ENCODE measurements at regions not wholly inside any gene's neighbourhood (a gene's known extent, or its start where the extent isn't known, plus 50 kb on each side); places are given as distances from the start of the nearest gene placed in this dataset.

DNA sequence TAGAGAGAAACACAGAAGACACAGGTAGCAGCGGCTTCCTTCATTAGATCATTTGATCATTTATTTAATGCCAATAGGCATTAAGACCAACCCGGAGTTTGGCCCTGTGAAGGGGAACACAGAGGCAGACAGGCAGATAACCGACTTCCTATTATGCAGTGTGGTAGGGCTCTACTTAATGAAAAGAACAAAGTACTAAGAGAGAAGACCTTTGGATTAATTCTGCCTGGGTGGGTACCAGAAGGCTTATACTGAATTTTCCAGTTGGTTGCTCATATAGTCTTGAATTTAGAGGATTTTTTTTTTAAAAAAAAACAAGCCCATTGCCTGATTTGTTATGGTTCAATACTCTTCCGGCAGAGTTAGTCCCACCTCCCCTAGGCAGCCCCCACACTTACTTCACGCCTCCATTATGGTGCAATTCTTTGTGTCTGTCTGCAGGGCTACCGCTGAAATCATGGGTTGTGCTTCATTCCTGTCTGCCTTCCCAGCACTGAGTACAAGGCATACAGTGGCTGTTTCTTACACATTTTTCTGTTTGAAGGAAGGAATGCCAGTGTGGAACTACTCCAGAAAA is 244.3 kb upstream of the APCDD1 start:
- Histone ChIP-seq H3K27me3 (no peaks in the 10 kb centered on the region), H3K9me3 (no peaks in the 10 kb centered on the region), H3K36me3 (no peaks in the 10 kb centered on the region), H3K4me3 (no peak overlapping the region), H3K27ac (no peak overlapping the region), H3K4me1 (peaks cover 9 to 16% (median 10%) of the 10 kb centered on the region in 4 donors)
- DNase-seq (no peak), ATAC-seq (ENCODE audit: low FRiP score in 2 of 2) (no peak)
- WGBS, 2 donors: 76 to 84% methylated on average over 6 of the region's 6 CpGs
- TF ChIP-seq POLR2AphosphoS5 (IDR thresholded peaks at IDR 0.05): no peak
- TF ChIP-seq, protein P1, sequence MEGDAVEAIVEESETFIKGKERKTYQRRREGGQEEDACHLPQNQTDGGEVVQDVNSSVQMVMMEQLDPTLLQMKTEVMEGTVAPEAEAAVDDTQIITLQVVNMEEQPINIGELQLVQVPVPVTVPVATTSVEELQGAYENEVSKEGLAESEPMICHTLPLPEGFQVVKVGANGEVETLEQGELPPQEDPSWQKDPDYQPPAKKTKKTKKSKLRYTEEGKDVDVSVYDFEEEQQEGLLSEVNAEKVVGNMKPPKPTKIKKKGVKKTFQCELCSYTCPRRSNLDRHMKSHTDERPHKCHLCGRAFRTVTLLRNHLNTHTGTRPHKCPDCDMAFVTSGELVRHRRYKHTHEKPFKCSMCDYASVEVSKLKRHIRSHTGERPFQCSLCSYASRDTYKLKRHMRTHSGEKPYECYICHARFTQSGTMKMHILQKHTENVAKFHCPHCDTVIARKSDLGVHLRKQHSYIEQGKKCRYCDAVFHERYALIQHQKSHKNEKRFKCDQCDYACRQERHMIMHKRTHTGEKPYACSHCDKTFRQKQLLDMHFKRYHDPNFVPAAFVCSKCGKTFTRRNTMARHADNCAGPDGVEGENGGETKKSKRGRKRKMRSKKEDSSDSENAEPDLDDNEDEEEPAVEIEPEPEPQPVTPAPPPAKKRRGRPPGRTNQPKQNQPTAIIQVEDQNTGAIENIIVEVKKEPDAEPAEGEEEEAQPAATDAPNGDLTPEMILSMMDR (IDR thresholded peaks at IDR 0.05): no peak

DNA sequence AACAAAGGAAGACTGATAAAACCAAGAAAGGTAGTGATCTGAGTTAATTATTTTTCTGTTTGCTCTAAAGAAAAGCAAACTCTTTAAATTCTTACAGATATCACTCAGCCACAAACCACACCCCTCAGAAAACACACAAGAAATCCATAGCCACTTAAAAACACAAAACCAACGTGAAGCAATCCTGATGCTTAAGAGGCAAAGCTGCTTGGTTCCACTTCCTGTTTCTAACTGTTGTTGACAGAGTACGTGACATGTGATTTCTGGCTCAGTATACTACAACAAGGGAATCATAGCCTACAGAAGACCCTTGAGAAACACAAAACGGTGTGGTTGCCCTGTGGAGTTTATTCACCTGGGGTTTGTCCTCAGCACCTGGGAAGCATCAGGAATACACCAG is 240.9 kb upstream of the APCDD1 start:
- Histone ChIP-seq H3K9me3 (no peaks in the 10 kb centered on the region), H3K27ac (peak overlapping the region in 3 of 4 donors; percentile 16 to 46 (median 44)), H3K27me3 (no peaks in the 10 kb centered on the region), H3K4me1 (peaks cover 9 to 16% (median 10%) of the 10 kb centered on the region in 4 donors), H3K36me3 (no peaks in the 10 kb centered on the region), H3K4me3 (no peak overlapping the region)
- DNase-seq: peak in 1 of 2 donors; percentile 59
- TF ChIP-seq EP300 (IDR thresholded peaks at IDR 0.05) (peak in 2 of 4 donors; percentile 14 to 83), POLR2AphosphoS5 (IDR thresholded peaks at IDR 0.05) (peak; percentile 12 to 54)
- TF ChIP-seq, protein P1 (IDR thresholded peaks at IDR 0.05): no peak
- peak; percentile 82 to 86 for ATAC-seq (ENCODE audit: low FRiP score in 2 of 2)
- WGBS, 2 donors: 3 to 16% methylated on average over 3 of the region's 3 CpGs

DNA sequence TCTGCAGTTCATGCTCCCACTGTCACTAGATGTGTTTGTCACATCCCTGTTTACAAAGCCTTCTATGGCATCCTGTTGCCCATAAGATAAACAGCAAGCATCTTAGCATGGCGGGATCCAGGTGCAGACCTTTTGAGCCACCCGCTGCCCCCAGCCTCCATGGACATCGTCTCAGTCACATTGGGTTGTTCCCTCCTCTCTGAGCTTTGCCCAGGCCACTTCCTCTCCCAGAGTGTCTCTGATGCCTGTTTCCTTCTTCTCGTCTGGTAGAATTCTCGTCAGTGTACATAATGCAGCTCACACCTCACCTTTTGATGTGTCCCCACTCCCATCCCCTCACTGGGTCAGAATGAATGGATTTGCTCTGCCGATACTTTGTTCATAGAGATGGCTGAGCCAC is 239.0 kb upstream of the APCDD1 start:
- peaks cover 0 to 10% (median 0%) of the 10 kb centered on the region in 4 donors for H3K9me3 ChIP-seq
- H3K36me3 ChIP-seq: no peaks in the 10 kb centered on the region
- DNase-seq: no peak
- peaks cover 9 to 16% (median 10%) of the 10 kb centered on the region in 4 donors for H3K4me1 ChIP-seq
- H3K27me3 ChIP-seq: no peaks in the 10 kb centered on the region
- WGBS, 2 donors: 70 to 77% methylated on average over 6 of the region's 6 CpGs
- no peak overlapping the region for H3K4me3 ChIP-seq
- peak in 1 of 2 donors; percentile 24 for ATAC-seq (ENCODE audit: low FRiP score in 2 of 2)
- TF ChIP-seq, protein P1 (IDR thresholded peaks at IDR 0.05): no peak
- TF ChIP-seq EP300 (IDR thresholded peaks at IDR 0.05) (no peak), POLR2AphosphoS5 (IDR thresholded peaks at IDR 0.05) (no peak), POLR2A (IDR thresholded peaks at IDR 0.05) (no peak)
- no peak overlapping the region for H3K27ac ChIP-seq

DNA sequence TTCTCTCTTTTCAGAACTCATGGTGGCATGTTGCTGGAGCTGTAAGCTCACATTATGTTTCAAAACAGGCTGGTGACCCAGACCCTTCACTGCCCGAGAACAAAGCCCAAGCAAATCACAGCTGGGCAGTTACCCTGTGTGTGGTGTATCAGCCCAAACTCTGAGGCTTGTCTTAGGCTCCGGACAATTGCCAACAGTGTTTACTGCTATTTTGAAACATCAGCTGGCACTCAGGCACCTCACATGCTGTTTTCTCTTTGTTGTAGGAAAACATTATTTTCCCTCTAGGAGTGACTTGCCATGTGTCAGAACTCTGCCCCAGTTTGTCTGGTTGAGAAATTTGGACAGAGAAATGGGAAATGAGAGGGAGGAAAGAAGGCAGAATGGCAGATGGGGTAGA is 237.6 kb upstream of the APCDD1 start:
- 73 to 81% methylated on average over 2 of the region's 2 CpGs for WGBS, 2 donors
- no peak for DNase-seq
- H3K36me3 ChIP-seq: no peaks in the 10 kb centered on the region
- peaks cover 0 to 10% (median 0%) of the 10 kb centered on the region in 4 donors for H3K9me3 ChIP-seq
- ATAC-seq (ENCODE audit: low FRiP score in 2 of 2): no peak
- no peaks in the 10 kb centered on the region for H3K27me3 ChIP-seq
- peaks cover 9 to 16% (median 10%) of the 10 kb centered on the region in 4 donors for H3K4me1 ChIP-seq
- H3K4me3 ChIP-seq: no peak overlapping the region
- H3K27ac ChIP-seq: no peak overlapping the region
- no peak for TF ChIP-seq POLR2A (IDR thresholded peaks at IDR 0.05)
- TF ChIP-seq, protein P1 (IDR thresholded peaks at IDR 0.05): no peak
- no peak for TF ChIP-seq EP300 (IDR thresholded peaks at IDR 0.05)
- no peak for TF ChIP-seq POLR2AphosphoS5 (IDR thresholded peaks at IDR 0.05)

DNA sequence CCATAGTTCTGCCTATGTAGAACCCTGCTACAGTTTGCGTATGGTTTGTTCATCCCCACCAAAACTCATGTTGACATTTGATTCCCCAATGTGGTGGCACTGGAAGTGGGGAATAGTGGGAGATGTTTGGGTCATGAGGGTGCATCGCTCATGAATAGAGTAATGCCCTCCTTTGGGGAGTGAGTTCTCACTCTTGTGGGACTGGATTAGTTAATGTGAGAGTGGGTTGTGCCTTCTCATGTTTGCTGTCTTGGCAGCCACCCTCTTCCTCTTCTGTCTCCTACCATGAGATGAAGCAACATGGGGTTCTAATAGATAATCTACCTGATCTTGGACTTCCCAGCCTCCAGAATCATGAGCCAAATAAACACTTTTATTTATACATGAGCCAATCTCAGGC is 237.2 kb upstream of the APCDD1 start:
- DNase-seq (no peak), ATAC-seq (ENCODE audit: low FRiP score in 2 of 2) (no peak)
- H3K4me1 ChIP-seq: peaks cover 9 to 16% (median 10%) of the 10 kb centered on the region in 4 donors
- no peak overlapping the region for H3K4me3 ChIP-seq
- H3K27me3 ChIP-seq: no peaks in the 10 kb centered on the region
- 93% methylated on average over 2 of the region's 2 CpGs for WGBS, 2 donors
- H3K9me3 ChIP-seq: peaks cover 0 to 10% (median 0%) of the 10 kb centered on the region in 4 donors
- no peaks in the 10 kb centered on the region for H3K36me3 ChIP-seq
- no peak overlapping the region for H3K27ac ChIP-seq
- no peak for TF ChIP-seq POLR2A (IDR thresholded peaks at IDR 0.05)
- TF ChIP-seq, protein P1 (IDR thresholded peaks at IDR 0.05): no peak
- TF ChIP-seq EP300 (IDR thresholded peaks at IDR 0.05): no peak
- no peak for TF ChIP-seq POLR2AphosphoS5 (IDR thresholded peaks at IDR 0.05)
